ENCODE measurements at regions not wholly inside any gene's neighbourhood (a gene's known extent, or its start where the extent isn't known, plus 50 kb on each side); places are given as distances from the start of the nearest gene placed in this dataset.

DNA sequence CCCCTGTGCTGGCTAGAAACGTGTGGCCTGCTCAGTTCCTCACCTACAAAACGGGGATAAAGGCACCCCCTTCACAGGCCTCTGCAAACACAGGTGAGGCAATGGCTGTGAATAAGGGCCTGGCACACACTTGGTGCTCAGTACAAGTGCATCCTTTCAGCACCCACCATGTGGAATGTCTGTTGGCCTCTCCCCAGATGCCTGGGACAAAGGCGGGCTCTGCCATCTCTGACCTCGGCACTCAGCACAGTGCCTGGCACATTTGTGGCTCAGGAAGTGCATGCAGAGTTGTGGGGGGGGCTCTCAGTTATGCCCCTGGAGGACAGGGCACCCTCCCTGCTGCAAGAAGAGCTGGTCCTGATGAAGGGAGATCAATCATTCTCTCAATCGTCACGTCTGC is 224.6 kb upstream of the RAB6C start:
- BruUV-seq (replicated peaks), result no TSS peak
- ATAC-seq, result no peak
- Histone ChIP-seq H3K4me2 (ENCODE audit: insufficient read depth, low read length) (no peak overlapping the region), H3K9ac (ENCODE audit: insufficient read depth in 1 of 2, low read depth in 2 of 2, low read length in 2 of 2) (no peak overlapping the region), H3K4me3 (no peak overlapping the region), H3K27me3 (ENCODE audit: control insufficient read depth in 2 of 2, insufficient read depth in 2 of 2, low read length in 2 of 2) (peaks cover 2 to 56% of the 10 kb centered on the region in 2 experiments; a peak in 4 of 5 replicates), H3K27ac (ENCODE audit: extremely low read depth, low read depth, low read length) (no peak overlapping the region), H3K9me1 (ENCODE audit: control insufficient read depth, insufficient read depth, low read length) (no peaks in the 10 kb centered on the region), H4K20me1 (replicated peaks; ENCODE audit: control insufficient read depth, insufficient read depth, low read length) (peaks cover 4% of the 10 kb centered on the region; the same call in 1 of the 2 replicates), H3K79me2 (ENCODE audit: control insufficient read depth, insufficient read depth, low read length) (no peaks in the 10 kb centered on the region), H2AFZ (ENCODE audit: low read depth, low read length) (no peak overlapping the region), H3K36me3 (ENCODE audit: control insufficient read depth, insufficient read depth, low read length) (no peaks in the 10 kb centered on the region), H3K4me1 (replicated peaks in 1 of 2; ENCODE audit: control insufficient read depth in 2 of 2, insufficient read depth in 2 of 2, low read length in 2 of 2) (no peaks in the 10 kb centered on the region), H3K9me3 (replicated peaks; ENCODE audit: control insufficient read depth, insufficient read depth, low read depth, low read length) (no peaks in the 10 kb centered on the region)
- intact Hi-C loops (cut with micrococcal nuclease) (no loop called here), in situ Hi-C loops (cut with MboI) (no loop called here)
- ChIA-PET POLR2A (no interaction called here), CTCF (ENCODE audit: low intra/inter-chr PET ratio) (no interaction called here)
- 0% methylated on average over 6 of the region's 6 CpGs for WGBS (ENCODE audit: insufficient coverage, low coverage, missing lambda C conversion rate)
- DNase-seq (ENCODE audit: extremely low read depth in 1 of 4, low spot score in 3 of 4), result no peak
- no peak for FAIRE-seq
- TF ChIP-seq LCOR (CRISPR knock-in tag; IDR thresholded peaks at IDR 0.05), result no peak
- no peak for TF ChIP-seq RAD51 (IDR thresholded peaks at IDR 0.05; ENCODE audit: borderline replicate concordance, low read depth)
- TF ChIP-seq ZKSCAN3 (CRISPR knock-in tag; IDR thresholded peaks at IDR 0.05), result no peak
- no peak for TF ChIP-seq PTTG1 (tag; IDR thresholded peaks at IDR 0.05; ENCODE audit: low read depth)
- no peak for TF ChIP-seq PHF8 (IDR thresholded peaks at IDR 0.05; ENCODE audit: borderline replicate concordance, low read length)
- no peak for TF ChIP-seq RFX1 (IDR thresholded peaks at IDR 0.05)
- TF ChIP-seq CREB3 (tag; conservative IDR thresholded peaks at IDR 0.05; ENCODE audit: low read depth), result no peak
- TF ChIP-seq, protein P1, sequence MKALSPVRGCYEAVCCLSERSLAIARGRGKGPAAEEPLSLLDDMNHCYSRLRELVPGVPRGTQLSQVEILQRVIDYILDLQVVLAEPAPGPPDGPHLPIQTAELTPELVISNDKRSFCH (CRISPR knock-in tag; IDR thresholded peaks at IDR 0.05), result no peak
- TF ChIP-seq, protein P1 (tag; IDR thresholded peaks at IDR 0.05), result no peak
- no peak for TF ChIP-seq ZNF280B (CRISPR knock-in tag; IDR thresholded peaks at IDR 0.05)
- TF ChIP-seq, protein P2, sequence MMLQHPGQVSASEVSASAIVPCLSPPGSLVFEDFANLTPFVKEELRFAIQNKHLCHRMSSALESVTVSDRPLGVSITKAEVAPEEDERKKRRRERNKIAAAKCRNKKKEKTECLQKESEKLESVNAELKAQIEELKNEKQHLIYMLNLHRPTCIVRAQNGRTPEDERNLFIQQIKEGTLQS (IDR thresholded peaks at IDR 0.05), result no peak
- TF ChIP-seq, protein P2 (CRISPR knock-in tag; conservative IDR thresholded peaks at IDR 0.05), result no peak
- no peak for TF ChIP-seq MBD2 (IDR thresholded peaks at IDR 0.05; ENCODE audit: borderline replicate concordance, low read depth)
- no peak for TF ChIP-seq FOXA3 (CRISPR knock-in tag; conservative IDR thresholded peaks at IDR 0.05 in 1 of 2, IDR thresholded peaks at IDR 0.05 in 1 of 2)
- TF ChIP-seq CLOCK (CRISPR knock-in tag; IDR thresholded peaks at IDR 0.05; ENCODE audit: borderline replicate concordance), result no peak
- TF ChIP-seq TBP (optimal IDR thresholded peaks at IDR 0.05; ENCODE audit: low read depth, low read length), result no peak
- TF ChIP-seq MAFF (IDR thresholded peaks at IDR 0.05; ENCODE audit: low read length), result no peak
- no peak for TF ChIP-seq SIRT6 (IDR thresholded peaks at IDR 0.05; ENCODE audit: low read depth, low read length)
